RWPE1 (cell line): ENCODE measurements at regions not wholly inside any gene's neighbourhood (a gene's known extent, or its start where the extent isn't known, plus 50 kb on each side); places are given as distances from the start of the nearest gene placed in this dataset.

Experiments
- CTCF ChIA-PET: fragments of 350-600 bp; sonication (Branson Sonifier 250); formaldehyde crosslinking; extraction: SDS; loops from one replicate; lab custom pipeline; 2021; lab: Yijun Ruan, JAX
- POLR2A ChIA-PET: fragments of 400-600 bp; formaldehyde crosslinking; extraction: SDS; loops from one replicate; lab custom pipeline; 2020; ENCODE audit warnings: antibody characterized with exemption; ENCODE audit not compliant: low non-redundant PET; lab: Yijun Ruan, JAX
- DNase-seq: peaks from one replicate; pipeline ENCODE4 v3.0.0; 2012; ENCODE audit warnings: low spot score
- H3K27ac ChIP-seq: fragments of 450-650 bp; 2 replicates; pipeline ENCODE4 v1.5.1; 2017
- CTCF ChIP-seq: fragments of 450-650 bp; conservative IDR thresholded peaks from 2 replicates; pipeline ENCODE4 v1.5.1; 2017; ENCODE audit warnings: low read depth, mild to moderate bottlenecking

DNA sequence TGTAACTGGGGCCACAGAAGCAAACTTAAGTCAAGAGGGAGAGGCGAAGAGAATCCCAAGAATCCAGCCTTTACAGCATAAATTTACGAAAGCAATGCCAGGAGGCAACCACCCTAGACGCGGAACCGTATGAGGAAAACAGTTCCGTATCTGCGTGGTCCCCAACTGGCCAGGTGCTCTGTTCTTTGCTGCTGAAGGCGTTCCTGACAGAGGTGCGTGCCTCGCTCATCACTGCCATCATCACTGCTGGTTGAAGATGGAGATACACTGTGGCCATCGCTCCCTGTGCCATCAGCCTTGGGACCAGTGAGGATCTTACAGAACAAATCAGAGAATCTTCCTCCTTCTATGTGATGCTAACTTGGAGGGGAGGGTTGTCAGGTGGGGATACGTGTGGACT, 270.5 kb upstream of the B3GAT1 start:
- ChIA-PET CTCF (no interaction called here), POLR2A (no interaction called here)
- DNase-seq, result no peak
- no peak overlapping the region for H3K27ac ChIP-seq
- no peak for TF ChIP-seq CTCF

DNA sequence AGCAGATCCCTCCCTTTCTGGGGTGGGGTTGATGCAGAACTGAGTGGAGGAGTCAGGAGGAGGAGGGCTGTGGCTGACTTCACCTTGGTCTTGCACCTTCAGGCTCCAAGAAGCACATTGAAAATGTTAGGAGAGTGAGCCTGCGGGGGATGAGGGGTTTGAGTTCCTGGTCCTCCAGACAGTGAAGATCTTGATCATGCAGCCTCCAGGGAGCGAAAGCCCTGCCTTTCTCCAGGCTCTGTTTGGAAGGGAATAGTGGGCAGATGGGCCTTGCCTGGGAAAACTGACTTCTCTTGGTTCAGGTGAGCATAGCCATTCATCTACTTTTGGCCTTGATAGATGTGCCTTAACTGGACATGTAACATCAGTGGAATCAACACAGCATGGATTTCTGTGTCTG, 267.6 kb upstream of the B3GAT1 start:
- ChIA-PET CTCF (no interaction called here), POLR2A (no interaction called here)
- DNase-seq, result no peak
- H3K27ac ChIP-seq, result no peak overlapping the region
- TF ChIP-seq CTCF, result no peak

DNA sequence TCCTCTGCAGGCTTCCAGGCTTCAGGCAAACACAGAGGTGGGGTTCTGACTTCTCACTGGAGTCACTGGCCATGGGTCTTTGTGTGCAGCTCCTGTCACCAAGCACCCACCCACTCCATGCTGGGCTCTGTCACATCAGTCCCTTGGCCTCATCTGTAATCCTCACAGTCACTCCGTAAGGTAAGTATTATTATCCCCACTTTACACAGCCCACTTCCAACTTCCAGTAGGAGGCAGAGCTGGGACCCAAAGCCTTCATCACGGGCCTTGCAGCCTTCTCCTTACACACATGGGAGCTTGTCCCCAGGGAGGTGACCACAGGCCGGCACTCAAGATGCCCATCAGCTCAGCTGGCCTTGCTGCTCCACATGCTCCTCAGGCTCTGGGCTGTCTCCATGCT, 266.7 kb upstream of the B3GAT1 start:
- no peak for DNase-seq
- TF ChIP-seq CTCF, result no peak
- no peak overlapping the region for H3K27ac ChIP-seq
- ChIA-PET CTCF (no interaction called here), POLR2A (no interaction called here)

GRCh38 chr11:134677891-134678551, 266.0 kb upstream of the B3GAT1 start:
- no peak overlapping the region for H3K27ac ChIP-seq
- CTCF ChIA-PET, result no interaction called here
- TF ChIP-seq CTCF, result no peak
- DNase-seq, result no peak
- POLR2A ChIA-PET, result no interaction called here

DNA sequence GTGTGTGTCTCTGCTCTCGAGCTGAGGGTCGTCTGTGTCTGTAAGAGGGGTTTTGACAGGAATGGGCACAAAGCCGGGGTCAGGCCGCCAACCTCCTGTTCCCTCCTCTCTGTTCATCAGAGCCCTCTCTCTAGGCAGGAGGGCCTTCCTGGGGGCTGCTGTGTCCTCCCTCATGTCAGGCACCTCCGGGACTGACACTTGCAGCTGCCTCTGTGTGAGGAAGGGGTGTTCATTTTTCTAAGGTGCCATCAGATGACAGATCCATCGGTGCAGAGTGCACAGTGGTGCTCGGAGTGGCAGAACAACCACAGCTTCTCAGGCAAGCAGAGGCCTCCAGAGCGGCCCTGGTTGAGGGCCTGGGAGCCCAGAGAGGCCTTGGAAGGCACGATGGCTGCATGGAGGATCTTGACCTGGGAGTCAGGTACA, 265.4 kb upstream of the B3GAT1 start:
- ChIA-PET CTCF (no interaction called here), POLR2A (no interaction called here)
- no peak for TF ChIP-seq CTCF
- H3K27ac ChIP-seq, result no peak overlapping the region
- DNase-seq, result no peak

- ChIA-PET POLR2A (no interaction called here), CTCF (no interaction called here)
- TF ChIP-seq CTCF, result no peak
- DNase-seq, result no peak
- H3K27ac ChIP-seq, result no peak overlapping the region
Observed at GRCh38 chr11:134676516-134677287, 264.7 kb upstream of the B3GAT1 start.
